A549 (cell line): ENCODE measurements at regions not wholly inside any gene's neighbourhood (a gene's known extent, or its start where the extent isn't known, plus 50 kb on each side); places are given as distances from the start of the nearest gene placed in this dataset.

Experiments
- ATAC-seq, 2 experiments: fragments of 200-7000 bp in 1 of 2; fragments of >200 bp in 1 of 2; cut with Nextera tagmentation in 1 of 2; cut with Tn5 transposase in 1 of 2; 3 replicates each; pipeline versions ENCODE4 v1.8.0 to v1.9.1; 2018 to 2020; ENCODE audit warnings: mild to moderate bottlenecking in 1 of 2, moderate library complexity in 1 of 2
- CTCF ChIA-PET: fragments of 300-600 bp; sonication (Branson Sonifier 250); formaldehyde crosslinking; extraction: SDS; loops from one replicate; lab custom pipeline; 2021; ENCODE audit warnings: antibody characterized with exemption, inconsistent platforms; lab: Yijun Ruan, JAX
- POLR2A ChIA-PET: fragments of 350-600 bp; formaldehyde crosslinking; extraction: SDS; loops from one replicate; lab custom pipeline; 2021; ENCODE audit warnings: antibody characterized with exemption, inconsistent platforms; lab: Yijun Ruan, JAX
- DNase-seq, 2 experiments: peaks; one replicate each; pipeline versions ENCODE4 v3.0.0 to v3.0.0-alpha.2; 2011 to 2016; ENCODE audit warnings: low read depth in 1 of 2, low spot score in 1 of 2
- FAIRE-seq: peaks from 2 replicates; lab custom pipeline; 2011; peaks lifted over from hg19 to GRCh38; lab: Jason Lieb, UNC
- H3K27ac ChIP-seq, 2 experiments: fragments of >200 bp; sonication (Bioruptor Twin); formaldehyde crosslinking; 3 replicates each; pipeline ENCODE4 v1.5.1; 2016 to 2017
- H3K4me1 ChIP-seq: fragments of >200 bp; sonication (Bioruptor Twin); formaldehyde crosslinking; 3 replicates; pipeline ENCODE4 v1.6.1; 2016
- H3K4me2 ChIP-seq: fragments of >200 bp; sonication (Bioruptor Twin); formaldehyde crosslinking; 3 replicates; pipeline ENCODE4 v1.6.1; 2016
- H3K4me3 ChIP-seq: fragments of >200 bp; sonication (Bioruptor Twin); formaldehyde crosslinking; 3 replicates; pipeline ENCODE4 v1.5.1; 2016
- H3K9me3 ChIP-seq: fragments of >200 bp; sonication (Bioruptor Twin); formaldehyde crosslinking; 3 replicates; pipeline ENCODE4 v1.6.1; 2016
- CBX2 ChIP-seq: fragments of 200-600 bp; sonication (generic); IDR thresholded peaks from 2 replicates; pipeline ENCODE4 v1.6.1; 2016; ENCODE audit warnings: low read depth, mild to moderate bottlenecking, borderline replicate concordance
- CHD2 ChIP-seq: fragments of 150-350 bp; IDR thresholded peaks from 2 replicates; pipeline ENCODE4 v1.6.1; 2014; ENCODE audit warnings: low read length; ENCODE audit not compliant: partially characterized antibody
- ELK1 ChIP-seq: fragments of 150-350 bp; IDR thresholded peaks from 2 replicates; pipeline ENCODE4 v1.6.1; 2014; ENCODE audit warnings: low read depth, mild to moderate bottlenecking, low read length
- EP300 ChIP-seq, 2 experiments: fragments of >200 bp; sonication (Bioruptor Twin); formaldehyde crosslinking; IDR thresholded peaks; 2 replicates in 1 of 2; 3 replicates in 1 of 2; pipeline ENCODE4 v1.6.1; 2016 to 2017
- FOSB ChIP-seq: fragments of 250-450 bp; sonication (Bioruptor Pico); IDR thresholded peaks from 2 replicates; pipeline ENCODE4 v1.5.0; 2020; ENCODE audit warnings: mild to moderate bottlenecking, moderate library complexity
- FOSL2 ChIP-seq, 2 experiments: fragments of 450-650 bp in 1 of 2; fragments of >200 bp in 1 of 2; sonication (Bioruptor Twin) in 1 of 2; formaldehyde crosslinking; IDR thresholded peaks; 2 replicates each; pipeline versions ENCODE4 v1.5.0 to v1.6.1; 2016 to 2020; ENCODE audit warnings: mild to moderate bottlenecking in 1 of 2, moderate library complexity in 1 of 2
- HDAC2 ChIP-seq: fragments of 200-600 bp; sonication (generic); IDR thresholded peaks from 2 replicates; pipeline ENCODE4 v1.6.1; 2016
- HOXA7 ChIP-seq: fragments of 250-450 bp; sonication (Bioruptor Pico); IDR thresholded peaks from 2 replicates; pipeline ENCODE4 v1.5.0; 2020; ENCODE audit warnings: mild to moderate bottlenecking, moderate library complexity
- JUN ChIP-seq, 2 experiments: fragments of >200 bp; sonication (Bioruptor Twin); formaldehyde crosslinking; IDR thresholded peaks; 2 replicates in 1 of 2; 3 replicates in 1 of 2; pipeline ENCODE4 v1.6.1; 2016 to 2017
- JUNB ChIP-seq: fragments of >200 bp; sonication (Bioruptor Twin); formaldehyde crosslinking; IDR thresholded peaks from 2 replicates; pipeline ENCODE4 v1.6.1; 2016
- KDM1A ChIP-seq: fragments of 200-600 bp; sonication (generic); IDR thresholded peaks from 2 replicates; pipeline ENCODE4 v1.6.1; 2016; ENCODE audit warnings: low read depth, mild to moderate bottlenecking
- MAFK ChIP-seq: fragments of 450-650 bp; IDR thresholded peaks from 2 replicates; pipeline ENCODE4 v1.6.1; 2014; ENCODE audit not compliant: partially characterized antibody
- NFE2L2 ChIP-seq: fragments of 150-350 bp; conservative IDR thresholded peaks from 2 replicates; pipeline ENCODE4 v1.6.1; 2014; ENCODE audit warnings: low read length
- NR3C1 ChIP-seq: fragments of >200 bp; sonication (Bioruptor Twin); formaldehyde crosslinking; IDR thresholded peaks from 3 replicates; pipeline ENCODE4 v1.6.1; 2017
- PHF8 ChIP-seq: fragments of 200-600 bp; sonication (generic); IDR thresholded peaks from 2 replicates; pipeline ENCODE4 v1.6.1; 2016; ENCODE audit warnings: low read depth, mild to moderate bottlenecking, antibody characterized with exemption, moderate library complexity, borderline replicate concordance
- POLR2A ChIP-seq: IDR thresholded peaks from 2 replicates; pipeline ENCODE4 v1.6.1; 2012; ENCODE audit warnings: mild to moderate bottlenecking, low read length
- POLR2AphosphoS2 ChIP-seq: conservative IDR thresholded peaks from 2 replicates; pipeline ENCODE4 v1.6.1; 2012; ENCODE audit warnings: low read length, improper control_type of control experiment, inconsistent platforms
- RARB ChIP-seq: fragments of 250-450 bp; sonication (Bioruptor Pico); IDR thresholded peaks from 2 replicates; pipeline ENCODE4 v1.8.0; 2021; ENCODE audit warnings: mild to moderate bottlenecking, moderate library complexity
- REST ChIP-seq: fragments of 200-600 bp; sonication (generic); IDR thresholded peaks from 2 replicates; pipeline ENCODE4 v1.6.1; 2016; ENCODE audit warnings: antibody characterized with exemption, mild to moderate bottlenecking, moderate library complexity
- TFCP2L1 ChIP-seq: fragments of 250-450 bp; sonication (Bioruptor Pico); IDR thresholded peaks from 2 replicates; pipeline ENCODE4 v1.5.0; 2021; ENCODE audit warnings: mild to moderate bottlenecking
- WGBS: methylation state at CpG from one replicate; pipeline ENCODE4 v1.1.6; 2017; ENCODE audit errors: missing lambda C conversion rate; 5-methylcytosine and 5-hydroxymethylcytosine counted together

GRCh38 chr4:125004676-125005075, 292.1 kb upstream of the ANKRD50 start:
- ChIA-PET POLR2A (no interaction called here), CTCF (no interaction called here)
- Histone ChIP-seq H3K4me1 (no peaks in the 10 kb centered on the region), H3K27ac (no peak overlapping the region), H3K9me3 (no peaks in the 10 kb centered on the region), H3K4me2 (no peak overlapping the region), H3K4me3 (no peak overlapping the region)
- ATAC-seq (no peak), DNase-seq (no peak), FAIRE-seq (no peak)
- WGBS, result 80% methylated on average over 3 of the region's 3 CpGs
- no peak for TF ChIP-seq FOSL2 (IDR thresholded peaks at IDR 0.05)
- no peak for TF ChIP-seq FOSL2 (CRISPR knock-in tag; IDR thresholded peaks at IDR 0.05)
- no peak for TF ChIP-seq CBX2
- TF ChIP-seq FOSB (CRISPR knock-in tag), result no peak
- TF ChIP-seq REST, result no peak
- TF ChIP-seq POLR2A, result no peak
- no peak for TF ChIP-seq NFE2L2
- no peak for TF ChIP-seq TFCP2L1 (CRISPR knock-in tag)
- TF ChIP-seq PHF8, result no peak
- no peak for TF ChIP-seq EP300 (IDR thresholded peaks at IDR 0.05)
- no peak for TF ChIP-seq CHD2
- no peak for TF ChIP-seq JUN (IDR thresholded peaks at IDR 0.05)
- no peak for TF ChIP-seq HOXA7 (CRISPR knock-in tag)
- TF ChIP-seq KDM1A, result no peak
- TF ChIP-seq MAFK, result no peak
- TF ChIP-seq RARB, result no peak
- TF ChIP-seq HDAC2, result no peak
- TF ChIP-seq ELK1, result no peak

- Histone ChIP-seq H3K27ac (no peak overlapping the region), H3K4me1 (no peaks in the 10 kb centered on the region), H3K4me3 (no peak overlapping the region), H3K4me2 (no peak overlapping the region), H3K9me3 (no peaks in the 10 kb centered on the region)
- FAIRE-seq, result no peak
- ChIA-PET CTCF (no interaction called here), POLR2A (no interaction called here)
- TF ChIP-seq TFCP2L1 (CRISPR knock-in tag), result no peak
- TF ChIP-seq POLR2AphosphoS2, result no peak
- TF ChIP-seq NR3C1, result no peak
- no peak for ATAC-seq
- DNase-seq, result no peak
- WGBS, result 72% methylated on average over 3 of the region's 3 CpGs
Observed at GRCh38 chr4:125003840-125004239, 291.3 kb upstream of the ANKRD50 start.

- Histone ChIP-seq H3K27ac (no peak overlapping the region), H3K4me1 (no peaks in the 10 kb centered on the region), H3K4me3 (no peak overlapping the region), H3K9me3 (no peaks in the 10 kb centered on the region), H3K4me2 (no peak overlapping the region)
- DNase-seq (no peak), FAIRE-seq (no peak), ATAC-seq (no peak)
- ChIA-PET POLR2A (no interaction called here), CTCF (interaction anchor here (1.2 kb wide), 1 partner anchor 19 kb away, joined by 3 read pairs; no protein-coding TSS in a partner anchor)
- TF ChIP-seq JUNB, result no peak
Observed at GRCh38 chr4:124997991-124998390, 285.5 kb upstream of the ANKRD50 start.
